Thyroid gland (tissue), 4 donors: ENCODE measurements at regions not wholly inside any gene's neighbourhood (a gene's known extent, or its start where the extent isn't known, plus 50 kb on each side); places are given as distances from the start of the nearest gene placed in this dataset.

ENCODE experiments used
- CTCF ChIP-seq, 6 experiments: fragments of 200-600 bp in 3 of 6; fragments of 450-650 bp in 3 of 6; sonication (generic) in 3 of 6; IDR thresholded peaks; one replicate each; pipeline ENCODE4 v1.5.1; 2016 to 2019; ENCODE audit warnings: antibody characterized with exemption in 6 of 6, mild to moderate bottlenecking in 2 of 6, inconsistent platforms in 1 of 6, moderate library complexity in 1 of 6
- POLR2A ChIP-seq, 2 donors: fragments of 450-650 bp; IDR thresholded peaks; one replicate each; pipeline ENCODE4 v1.6.1; 2017; ENCODE audit warnings: antibody characterized with exemption in 2 of 2, mild to moderate bottlenecking in 2 of 2, moderate library complexity in 1 of 2

GRCh38 chr13:99105160-99105559 lies 95.5 kb upstream of the UBAC2 start:
- TF ChIP-seq POLR2A (IDR thresholded peaks at IDR 0.05) = no peak
- no peak for TF ChIP-seq CTCF (IDR thresholded peaks at IDR 0.05)
